ENCODE measurements at regions not wholly inside any gene's neighbourhood (a gene's known extent, or its start where the extent isn't known, plus 50 kb on each side); places are given as distances from the start of the nearest gene placed in this dataset.

- DNase-seq (ENCODE audit: low read depth, low spot score) = no peak
Observed at GRCh38 chrX:39756086-39756883, 341.5 kb downstream of the BCOR start.

GRCh38 chrX:39757971-39758370 is 339.8 kb downstream of the BCOR start:
- peak; percentile 72 for DNase-seq (ENCODE audit: low read depth, low spot score)

- no peak for DNase-seq (ENCODE audit: low read depth, low spot score)
Observed at GRCh38 chrX:39758791-39759525, 338.8 kb downstream of the BCOR start.

- DNase-seq (ENCODE audit: low read depth, low spot score) = peak; percentile 85
Observed at GRCh38 chrX:39759526-39760224, 338.1 kb downstream of the BCOR start.

GRCh38 chrX:39760930-39761329 is 336.8 kb downstream of the BCOR start:
- no peak for DNase-seq (ENCODE audit: low read depth, low spot score)

GRCh38 chrX:39762266-39762841 is 335.4 kb downstream of the BCOR start:
- peak; percentile 66 for DNase-seq (ENCODE audit: low read depth, low spot score)

GRCh38 chrX:39764441-39764914 is 333.3 kb downstream of the BCOR start:
- peak; percentile 51 for DNase-seq (ENCODE audit: low read depth, low spot score)

GRCh38 chrX:39765327-39765726 is 332.4 kb downstream of the BCOR start:
- no peak for DNase-seq (ENCODE audit: low read depth, low spot score)

GRCh38 chrX:39766085-39766726 is 331.6 kb downstream of the BCOR start:
- DNase-seq (ENCODE audit: low read depth, low spot score) = no peak

- peak; percentile 57 for DNase-seq (ENCODE audit: low read depth, low spot score)
Observed at GRCh38 chrX:39766855-39767254, 330.9 kb downstream of the BCOR start.

- DNase-seq (ENCODE audit: low read depth, low spot score) = peak; percentile 62
Observed at GRCh38 chrX:39767446-39767845, 330.3 kb downstream of the BCOR start.

- DNase-seq (ENCODE audit: low read depth, low spot score) = no peak
Observed at GRCh38 chrX:39769748-39770147, 328.0 kb downstream of the BCOR start.

GRCh38 chrX:39771089-39771488 is 326.7 kb downstream of the BCOR start:
- DNase-seq (ENCODE audit: low read depth, low spot score) = no peak

GRCh38 chrX:39772057-39772832 is 325.5 kb downstream of the BCOR start:
- peak; percentile 60 for DNase-seq (ENCODE audit: low read depth, low spot score)

- no peak for DNase-seq (ENCODE audit: low read depth, low spot score)
Observed at GRCh38 chrX:39773150-39773549, 324.6 kb downstream of the BCOR start.

- no peak for DNase-seq (ENCODE audit: low read depth, low spot score)
Observed at GRCh38 chrX:39773923-39774773, 323.6 kb downstream of the BCOR start.

- no peak for DNase-seq (ENCODE audit: low read depth, low spot score)
Observed at GRCh38 chrX:39774774-39775328, 322.9 kb downstream of the BCOR start.

GRCh38 chrX:39777623-39778025 is 320.1 kb downstream of the BCOR start:
- no peak for DNase-seq (ENCODE audit: low read depth, low spot score)
